Skeletal muscle tissue (tissue), 3 donors: ENCODE measurements at regions not wholly inside any gene's neighbourhood (a gene's known extent, or its start where the extent isn't known, plus 50 kb on each side); places are given as distances from the start of the nearest gene placed in this dataset.

Experiments used
- H3K27ac ChIP-seq: one replicate; pipeline ENCODE4 v1.7.0; 2013; ENCODE audit warnings: mild to moderate bottlenecking, low read depth, low read length, inconsistent platforms
- H3K27me3 ChIP-seq, 3 donors: one replicate each; pipeline ENCODE4 v1.7.0; 2013; ENCODE audit warnings: low read length in 3 of 3; ENCODE audit not compliant: control insufficient read depth in 3 of 3, insufficient read depth in 3 of 3
- H3K36me3 ChIP-seq, 3 donors: one replicate each; pipeline ENCODE4 v1.7.0; 2013; ENCODE audit warnings: low read length in 3 of 3; ENCODE audit not compliant: control insufficient read depth in 3 of 3, insufficient read depth in 3 of 3
- H3K4me1 ChIP-seq, 3 donors: one replicate each; pipeline ENCODE4 v1.7.0; 2013; ENCODE audit warnings: low read length in 3 of 3, mild to moderate bottlenecking in 3 of 3; ENCODE audit not compliant: control insufficient read depth in 3 of 3, insufficient read depth in 3 of 3
- H3K4me3 ChIP-seq, 3 donors: one replicate each; pipeline ENCODE4 v1.7.0; 2013; ENCODE audit warnings: low read length in 3 of 3
- H3K9ac ChIP-seq, 3 donors: one replicate each; pipeline ENCODE4 v1.7.0; 2013; ENCODE audit warnings: low read length in 3 of 3, mild to moderate bottlenecking in 3 of 3, moderate library complexity in 2 of 3, low read depth in 1 of 3
- H3K9me3 ChIP-seq, 3 donors: one replicate each; pipeline ENCODE4 v1.7.0; 2013; ENCODE audit warnings: low read length in 3 of 3; ENCODE audit not compliant: control insufficient read depth in 3 of 3
- donor health status: Osteomylitis.

DNA sequence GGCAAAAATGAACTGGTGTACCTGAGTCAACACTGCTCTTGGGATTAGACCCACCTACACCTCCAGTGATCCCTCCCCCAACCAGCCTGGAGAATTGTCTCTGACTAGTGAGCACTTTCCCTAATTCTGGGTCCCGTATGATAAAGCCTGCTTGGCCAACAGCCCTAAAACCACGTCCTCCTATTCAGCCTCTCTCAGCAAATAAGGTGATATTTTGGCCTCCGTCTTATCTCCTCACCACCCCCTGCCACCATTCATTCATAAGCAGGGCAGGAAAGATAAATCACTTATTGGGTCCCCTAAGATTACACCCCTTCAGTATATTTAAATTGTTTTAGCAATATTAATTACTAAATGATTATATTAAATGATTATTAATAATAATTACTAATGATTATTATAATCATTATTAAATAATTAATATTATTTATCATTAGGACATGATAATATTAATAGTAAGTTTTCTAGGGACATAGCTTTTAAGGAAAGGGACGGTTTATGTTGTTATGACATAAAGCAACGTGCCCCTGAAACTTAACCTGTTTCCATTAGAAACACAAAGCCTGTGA lies 108.0 kb downstream of the DUSP10 start:
- Histone ChIP-seq H3K27me3 (no peaks in the 10 kb centered on the region), H3K9ac (no peak overlapping the region), H3K4me3 (no peak overlapping the region), H3K9me3 (no peaks in the 10 kb centered on the region), H3K36me3 (no peaks in the 10 kb centered on the region), H3K27ac (no peak overlapping the region), H3K4me1 (peaks cover 0 to 8% (median 4%) of the 10 kb centered on the region in 3 donors)

DNA sequence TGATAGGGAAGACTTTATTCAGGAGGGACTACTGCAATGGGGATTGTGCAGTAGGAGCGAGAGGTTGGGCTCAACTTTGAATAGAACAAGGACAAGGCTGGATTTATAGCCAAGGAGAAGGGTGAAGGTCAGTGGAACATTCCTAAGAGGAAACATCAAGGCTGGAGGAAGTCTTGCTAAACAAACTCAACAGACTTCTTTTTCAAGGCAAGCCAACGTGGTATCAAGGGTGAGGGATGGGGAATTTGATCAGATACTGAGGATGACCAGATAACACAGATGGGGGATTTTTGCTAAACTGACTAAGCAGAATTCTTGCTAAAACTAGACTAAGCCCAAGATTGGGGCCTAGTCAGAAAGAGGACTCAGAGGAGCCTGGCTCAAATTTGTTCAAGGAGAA lies 107.3 kb downstream of the DUSP10 start:
- Histone ChIP-seq H3K9ac (no peak overlapping the region), H3K4me1 (peaks cover 0 to 8% (median 4%) of the 10 kb centered on the region in 3 donors), H3K36me3 (no peaks in the 10 kb centered on the region), H3K9me3 (no peaks in the 10 kb centered on the region), H3K4me3 (no peak overlapping the region), H3K27me3 (no peaks in the 10 kb centered on the region), H3K27ac (no peak overlapping the region)

DNA sequence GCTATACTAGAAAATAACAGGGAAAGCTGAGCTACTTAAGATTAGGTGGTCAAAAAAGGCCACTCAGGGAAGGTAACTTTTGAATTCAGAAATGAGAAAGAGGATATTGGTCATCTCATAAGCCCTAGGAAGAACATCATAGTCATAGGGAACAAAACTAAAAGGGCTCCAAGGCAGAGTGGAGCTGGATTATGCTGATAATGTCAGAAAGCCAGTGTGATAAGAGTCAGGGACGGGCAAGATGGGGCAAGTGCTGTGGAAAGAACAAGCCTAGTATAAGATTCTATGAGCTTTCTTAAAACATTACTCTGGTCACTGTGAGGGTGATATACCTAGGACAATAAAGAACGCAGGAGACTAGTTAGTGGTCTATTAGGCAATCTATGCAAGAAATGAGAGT lies 106.6 kb downstream of the DUSP10 start:
- H3K27me3 ChIP-seq: no peaks in the 10 kb centered on the region
- no peaks in the 10 kb centered on the region for H3K9me3 ChIP-seq
- H3K4me1 ChIP-seq: peaks cover 0 to 8% (median 4%) of the 10 kb centered on the region in 3 donors
- no peak overlapping the region for H3K4me3 ChIP-seq
- H3K9ac ChIP-seq: no peak overlapping the region
- no peak overlapping the region for H3K27ac ChIP-seq
- H3K36me3 ChIP-seq: no peaks in the 10 kb centered on the region

DNA sequence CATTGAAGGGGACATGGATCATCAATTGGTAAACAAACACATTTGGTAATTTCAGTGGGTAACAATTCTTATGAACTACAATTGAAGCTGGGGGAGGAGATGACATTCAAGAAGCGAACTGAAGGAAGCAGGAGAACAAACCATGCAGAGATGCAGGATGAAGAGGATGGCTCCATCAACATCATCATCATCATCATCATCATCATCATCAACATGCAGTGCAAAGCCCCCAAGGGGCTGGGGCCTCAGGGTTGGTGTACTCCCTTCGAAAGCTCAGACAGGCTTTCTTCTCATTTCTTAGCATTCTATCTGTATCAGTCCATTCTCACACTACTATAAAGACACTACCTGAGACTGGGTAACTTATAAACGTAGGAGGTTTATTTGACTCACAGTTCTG lies 105.8 kb downstream of the DUSP10 start:
- no peaks in the 10 kb centered on the region for H3K36me3 ChIP-seq
- H3K27ac ChIP-seq: no peak overlapping the region
- no peak overlapping the region for H3K9ac ChIP-seq
- H3K9me3 ChIP-seq: no peaks in the 10 kb centered on the region
- H3K4me1 ChIP-seq: peaks cover 0 to 8% (median 4%) of the 10 kb centered on the region in 3 donors
- no peak overlapping the region for H3K4me3 ChIP-seq
- no peaks in the 10 kb centered on the region for H3K27me3 ChIP-seq

DNA sequence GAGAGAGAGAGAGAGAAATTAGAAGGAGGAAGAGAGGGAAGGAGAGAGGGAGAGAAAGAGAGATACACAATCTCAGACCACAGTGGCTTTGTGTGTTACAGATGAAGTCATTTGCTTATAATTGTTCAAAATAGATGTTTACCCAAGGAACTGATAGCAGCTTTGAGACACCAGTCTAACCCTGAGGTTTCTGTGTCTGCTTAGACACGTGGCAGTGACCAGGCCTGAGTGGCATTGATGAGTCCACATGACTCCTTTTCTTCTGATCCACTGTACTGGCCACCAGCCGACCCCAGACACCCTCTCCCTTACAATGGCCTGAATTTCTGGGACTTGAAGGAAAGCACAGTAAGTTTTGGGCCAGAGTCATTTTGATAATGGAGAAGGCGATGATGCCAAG lies 104.9 kb downstream of the DUSP10 start:
- no peaks in the 10 kb centered on the region for H3K36me3 ChIP-seq
- no peak overlapping the region for H3K9ac ChIP-seq
- no peak overlapping the region for H3K27ac ChIP-seq
- no peaks in the 10 kb centered on the region for H3K9me3 ChIP-seq
- no peak overlapping the region for H3K4me3 ChIP-seq
- peaks cover 0 to 8% (median 4%) of the 10 kb centered on the region in 3 donors for H3K4me1 ChIP-seq
- no peaks in the 10 kb centered on the region for H3K27me3 ChIP-seq

DNA sequence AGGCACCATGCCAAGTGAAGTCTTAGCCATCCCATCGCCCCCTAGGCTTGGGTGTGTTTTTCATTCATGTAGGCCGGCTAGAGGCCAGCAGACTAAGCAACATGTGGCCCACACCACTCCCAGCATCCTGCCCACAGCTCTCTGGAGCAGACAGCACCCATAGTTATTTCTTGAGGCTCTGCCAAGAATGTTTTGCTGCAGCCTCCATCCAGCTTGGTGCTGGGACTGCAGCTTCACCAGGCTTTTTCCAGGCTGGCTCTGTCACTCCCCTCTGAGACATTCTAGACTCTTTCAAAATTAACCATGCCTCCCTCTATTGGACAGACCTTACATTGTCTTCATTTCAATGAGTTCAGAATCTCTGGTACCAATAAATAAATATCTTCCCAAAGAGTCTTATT lies 104.2 kb downstream of the DUSP10 start:
- no peaks in the 10 kb centered on the region for H3K36me3 ChIP-seq
- no peak overlapping the region for H3K9ac ChIP-seq
- H3K27ac ChIP-seq: no peak overlapping the region
- no peak overlapping the region for H3K4me3 ChIP-seq
- no peaks in the 10 kb centered on the region for H3K9me3 ChIP-seq
- H3K27me3 ChIP-seq: no peaks in the 10 kb centered on the region
- peaks cover 0 to 8% (median 4%) of the 10 kb centered on the region in 3 donors for H3K4me1 ChIP-seq

DNA sequence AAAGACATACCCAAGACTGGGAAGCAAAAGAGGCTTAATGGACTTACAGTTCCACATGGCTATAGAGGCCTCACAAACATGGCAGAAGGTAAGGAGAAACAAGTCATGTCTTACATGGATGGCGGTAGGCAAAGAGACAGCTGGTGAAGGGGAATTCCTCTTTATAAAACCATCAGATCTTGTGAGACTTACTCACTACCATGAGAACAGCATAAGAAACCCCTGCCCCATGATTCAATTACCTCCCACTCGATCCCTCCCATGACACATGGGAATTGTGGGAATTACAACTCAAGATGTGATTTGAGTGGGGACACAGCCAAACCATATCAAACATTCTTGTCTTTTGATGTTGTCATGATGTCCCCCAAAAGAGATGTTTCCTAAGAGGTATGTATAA lies 103.3 kb downstream of the DUSP10 start:
- Histone ChIP-seq H3K36me3 (no peaks in the 10 kb centered on the region), H3K9ac (no peak overlapping the region)

DNA sequence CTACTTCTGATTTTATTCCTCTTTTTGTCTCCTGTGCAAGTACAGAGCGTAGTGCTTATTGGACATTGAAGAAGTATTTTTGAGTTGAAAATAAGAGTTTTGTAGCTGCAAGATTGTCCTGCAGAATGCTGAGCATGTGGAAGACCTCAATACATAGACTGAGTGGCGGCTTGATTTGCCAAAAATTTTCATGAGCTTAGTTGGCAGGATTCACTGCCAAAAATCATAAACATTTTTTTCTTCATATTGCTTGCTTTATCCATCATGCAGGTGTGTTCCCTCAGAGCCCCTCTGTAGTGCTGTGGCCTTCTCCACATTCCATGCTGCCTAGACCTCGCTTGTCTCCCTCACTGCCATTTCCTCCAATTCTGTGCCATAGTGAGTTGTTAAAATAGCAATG lies 100.1 kb downstream of the DUSP10 start:
- Histone ChIP-seq H3K4me3 (no peak overlapping the region), H3K4me1 (peaks cover 0 to 8% (median 4%) of the 10 kb centered on the region in 3 donors), H3K36me3 (no peaks in the 10 kb centered on the region), H3K9ac (no peak overlapping the region), H3K9me3 (no peaks in the 10 kb centered on the region), H3K27me3 (no peaks in the 10 kb centered on the region), H3K27ac (no peak overlapping the region)

More for the DNA sequence above, 103.3 kb downstream of the DUSP10 start:
- Histone ChIP-seq H3K4me1 (peaks cover 0 to 8% (median 4%) of the 10 kb centered on the region in 3 donors), H3K27ac (no peak overlapping the region), H3K4me3 (no peak overlapping the region), H3K27me3 (no peaks in the 10 kb centered on the region), H3K9me3 (no peaks in the 10 kb centered on the region)

DNA sequence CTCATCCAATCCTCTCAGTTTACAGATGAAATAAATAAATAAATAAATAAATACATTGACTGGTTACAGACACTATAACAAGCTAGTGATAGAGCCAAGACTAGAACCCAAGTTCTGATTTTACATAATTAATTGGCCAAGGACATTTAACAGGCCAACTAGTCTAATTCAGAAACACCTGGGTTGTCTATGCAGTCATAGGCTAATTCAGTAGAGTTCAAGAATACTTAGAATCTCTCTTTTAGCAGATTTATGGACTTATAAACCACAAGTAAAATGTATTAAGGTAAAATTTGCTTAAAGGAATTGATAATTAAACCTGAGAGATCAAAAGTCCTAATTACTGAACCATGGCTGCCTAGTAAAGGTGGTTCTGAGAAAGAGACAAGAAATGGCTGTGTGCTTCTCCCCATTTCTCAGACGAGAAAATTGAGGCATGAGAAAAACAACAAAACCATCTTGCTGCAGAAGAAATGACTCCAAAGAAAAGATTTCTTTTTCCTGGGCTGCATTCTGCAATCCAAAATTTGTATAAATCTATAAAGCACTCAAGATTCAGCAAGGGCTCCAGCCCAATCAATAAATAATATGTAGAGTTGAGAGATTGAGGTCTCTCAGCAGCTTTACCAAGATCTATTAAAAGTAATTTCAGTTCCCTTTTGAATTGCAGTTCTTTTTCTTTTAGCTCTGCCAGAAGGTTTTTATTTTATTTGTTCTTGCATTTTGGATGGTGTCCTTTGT lies 98.3 kb downstream of the DUSP10 start:
- Histone ChIP-seq H3K4me1 (no peaks in the 10 kb centered on the region), H3K27me3 (no peaks in the 10 kb centered on the region), H3K9me3 (no peaks in the 10 kb centered on the region), H3K27ac (no peak overlapping the region), H3K4me3 (no peak overlapping the region), H3K36me3 (no peaks in the 10 kb centered on the region), H3K9ac (no peak overlapping the region)

DNA sequence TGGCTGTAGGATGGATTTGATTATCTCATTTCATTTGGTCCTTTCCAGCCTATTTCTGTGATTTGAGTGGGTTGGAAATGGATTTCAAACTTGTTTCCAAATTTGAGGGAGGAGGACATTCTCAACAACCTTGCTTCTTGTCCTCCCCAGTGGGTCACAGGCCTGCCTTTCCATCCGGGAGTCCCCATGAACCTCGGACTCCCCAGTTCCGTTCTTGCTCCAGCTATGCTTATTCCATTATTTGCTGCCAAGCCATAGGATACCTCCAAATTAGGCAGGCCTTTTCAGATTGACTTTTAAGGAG lies 97.8 kb downstream of the DUSP10 start:
- Histone ChIP-seq H3K27me3 (no peaks in the 10 kb centered on the region), H3K4me1 (no peaks in the 10 kb centered on the region), H3K9me3 (no peaks in the 10 kb centered on the region), H3K9ac (no peak overlapping the region), H3K4me3 (no peak overlapping the region), H3K36me3 (no peaks in the 10 kb centered on the region), H3K27ac (no peak overlapping the region)
